Upper lobe of right lung (tissue), 1 donor: ENCODE measurements at regions not wholly inside any gene's neighbourhood (a gene's known extent, or its start where the extent isn't known, plus 50 kb on each side); places are given as distances from the start of the nearest gene placed in this dataset.
A peak's percentile ranks its signal among the peaks of the same experiment; 100 is the strongest.

Experiments used
- ATAC-seq: fragments of 200-7000 bp; cut with Tn5 transposase; one replicate; pipeline ENCODE4 v1.9.1; 2020; ENCODE audit warnings: mild to moderate bottlenecking, moderate library complexity
- DNase-seq: peaks from one replicate; pipeline ENCODE4 v3.0.0-alpha.2; 2020
- H3K27ac ChIP-seq: fragments of 200-600 bp; one replicate; pipeline ENCODE4 v1.8.0; 2022
- H3K27me3 ChIP-seq: fragments of 200-600 bp; one replicate; pipeline ENCODE4 v1.8.0; 2022; ENCODE audit warnings: mild to moderate bottlenecking
- H3K36me3 ChIP-seq: fragments of 200-600 bp; one replicate; pipeline ENCODE4 v1.8.0; 2022
- H3K4me1 ChIP-seq: fragments of 200-600 bp; one replicate; pipeline ENCODE4 v1.8.0; 2022
- H3K4me3 ChIP-seq: fragments of 200-600 bp; one replicate; pipeline ENCODE4 v1.8.0; 2022; ENCODE audit warnings: mild to moderate bottlenecking
- H3K9me3 ChIP-seq: fragments of 200-600 bp; one replicate; pipeline ENCODE4 v1.8.0; 2022
- CTCF ChIP-seq: fragments of 200-600 bp; IDR thresholded peaks from one replicate; pipeline ENCODE4 v1.8.0; 2022; ENCODE audit warnings: antibody characterized with exemption
- intact Hi-C: fragments of 100-400 bp; cut with DNase I; formaldehyde crosslinking; loops from one replicate; pipeline ENCODE4 v1.11.0; 2022
- donor health status: DM: no; HTN: yes; CAD: no; lungs with severe emphysema.

- H3K36me3 ChIP-seq = no peaks in the 10 kb centered on the region
- TF ChIP-seq CTCF = no peak
- no peak for DNase-seq
- H3K4me3 ChIP-seq = no peak overlapping the region
- no peak overlapping the region for H3K27ac ChIP-seq
- peaks cover 6% of the 10 kb centered on the region for H3K4me1 ChIP-seq
- ATAC-seq = no peak
- H3K27me3 ChIP-seq = no peaks in the 10 kb centered on the region
- intact Hi-C loops = no loop called here
- no peaks in the 10 kb centered on the region for H3K9me3 ChIP-seq
These were observed 410.9 kb upstream of the JARID2 start for GRCh38 chr6:14834851-14835530.

- no peak for ATAC-seq
- Histone ChIP-seq H3K4me3 (no peak overlapping the region), H3K9me3 (no peaks in the 10 kb centered on the region), H3K27me3 (no peaks in the 10 kb centered on the region), H3K4me1 (peaks cover 6% of the 10 kb centered on the region), H3K36me3 (no peaks in the 10 kb centered on the region), H3K27ac (no peak overlapping the region)
- intact Hi-C loops = no loop called here
- no peak for DNase-seq
- no peak for TF ChIP-seq CTCF
These were observed 408.4 kb upstream of the JARID2 start for GRCh38 chr6:14837435-14837834.

GRCh38 chr6:14838133-14838583 lies 407.7 kb upstream of the JARID2 start:
- Histone ChIP-seq H3K9me3 (no peaks in the 10 kb centered on the region), H3K27me3 (no peaks in the 10 kb centered on the region), H3K4me3 (no peak overlapping the region), H3K36me3 (no peaks in the 10 kb centered on the region), H3K4me1 (peaks cover 6% of the 10 kb centered on the region), H3K27ac (no peak overlapping the region)
- DNase-seq (no peak), ATAC-seq (no peak)
- intact Hi-C loops = no loop called here
- TF ChIP-seq CTCF = no peak

- Histone ChIP-seq H3K4me3 (no peak overlapping the region), H3K36me3 (no peaks in the 10 kb centered on the region), H3K27ac (no peak overlapping the region), H3K9me3 (no peaks in the 10 kb centered on the region), H3K4me1 (peaks cover 6% of the 10 kb centered on the region), H3K27me3 (no peaks in the 10 kb centered on the region)
- peak; percentile 74 for DNase-seq
- ATAC-seq = peak; percentile 81
- no peak for TF ChIP-seq CTCF
- intact Hi-C loops = no loop called here
These were observed 403.9 kb upstream of the JARID2 start for GRCh38 chr6:14841901-14842421.

- no peak for DNase-seq
- no peak for TF ChIP-seq CTCF
- ATAC-seq = no peak
These were observed 401.5 kb upstream of the JARID2 start for GRCh38 chr6:14844411-14844810.

More at GRCh38 chr6:14844411-14844810, 401.5 kb upstream of the JARID2 start:
- Histone ChIP-seq H3K9me3 (no peaks in the 10 kb centered on the region), H3K36me3 (no peaks in the 10 kb centered on the region), H3K4me1 (no peaks in the 10 kb centered on the region), H3K27me3 (no peaks in the 10 kb centered on the region), H3K27ac (no peak overlapping the region), H3K4me3 (no peak overlapping the region)
- intact Hi-C loops = no loop called here
